GM12878 (cell line): ENCODE measurements at regions not wholly inside any gene's neighbourhood (a gene's known extent, or its start where the extent isn't known, plus 50 kb on each side); places are given as distances from the start of the nearest gene placed in this dataset.

Experiments used
- ATAC-seq: fragments of 200-7000 bp; cut with Tn5 transposase; 3 replicates; pipeline ENCODE4 v1.9.1; 2020; ENCODE audit warnings: mild to moderate bottlenecking, moderate library complexity
- BruUV-seq: library from RNA; stranded (reverse); fragments of 400-500 nt; replicated peaks from 2 replicates; lab custom pipeline; 2021; lab: Mats Ljungman, UMichigan
- CTCF ChIA-PET: fragments of 300-600 bp; sonication (Branson Sonifier 250); formaldehyde crosslinking; extraction: SDS; loops from one replicate; lab custom pipeline; 2021; ENCODE audit warnings: inconsistent platforms; lab: Yijun Ruan, JAX
- POLR2A ChIA-PET: fragments of 350-600 bp; formaldehyde crosslinking; extraction: SDS; loops from one replicate; lab custom pipeline; 2021; ENCODE audit warnings: inconsistent platforms; lab: Charles Lee
- RAD21 ChIA-PET: fragments of 300-600 bp; sonication (Branson Sonifier 250); formaldehyde crosslinking; loops from one replicate; lab custom pipeline; 2023; ENCODE audit warnings: antibody characterized with exemption; ENCODE audit not compliant: unreplicated experiment; lab: Charles Lee
- SMC1A ChIA-PET: fragments of 300-600 bp; sonication (Branson Sonifier 250); formaldehyde crosslinking; loops from one replicate; lab custom pipeline; 2023; ENCODE audit not compliant: unreplicated experiment, uncharacterized antibody; lab: Charles Lee
- DNase-seq: peaks from one replicate; pipeline ENCODE4 v3.0.0-alpha.2; 2011; ENCODE audit warnings: low read depth, low spot score
- FAIRE-seq: peaks from 3 replicates; lab custom pipeline; 2011; peaks lifted over from hg19 to GRCh38; lab: Jason Lieb, UNC
- H2AFZ ChIP-seq: 2 replicates; pipeline ENCODE4 v1.6.0; 2011; ENCODE audit warnings: low read depth, low read length, control low read depth; ENCODE audit not compliant: control insufficient read depth
- H3K27ac ChIP-seq: 2 replicates; pipeline ENCODE4 v1.5.1; 2011; ENCODE audit warnings: control low read depth; ENCODE audit not compliant: control insufficient read depth, insufficient read depth
- H3K27me3 ChIP-seq, 2 experiments: replicated peaks in 1 of 2; 2 replicates each; pipeline versions ENCODE4 v1.6.0 to v1.6.1; 2011; ENCODE audit warnings: low read length in 1 of 2; ENCODE audit not compliant: control insufficient read depth in 2 of 2, insufficient read depth in 2 of 2
- H3K36me3 ChIP-seq, 2 experiments: 2 replicates each; pipeline ENCODE4 v1.5.1; 2011; ENCODE audit warnings: low read length in 1 of 2; ENCODE audit not compliant: control insufficient read depth in 2 of 2, insufficient read depth in 2 of 2
- H3K4me1 ChIP-seq: 2 replicates; pipeline ENCODE4 v1.6.1; 2011; ENCODE audit warnings: mild to moderate bottlenecking, low read length, moderate library complexity, mixed read lengths; ENCODE audit not compliant: control insufficient read depth, insufficient read depth
- H3K4me2 ChIP-seq: 2 replicates; pipeline ENCODE4 v1.6.0; 2011; ENCODE audit warnings: control low read depth; ENCODE audit not compliant: control insufficient read depth, insufficient read depth
- H3K4me3 ChIP-seq: fragments of 200-600 bp; sonication (generic); 2 replicates; pipeline ENCODE4 v1.5.1; 2016
- H3K79me2 ChIP-seq: 2 replicates; pipeline ENCODE4 v1.6.0; 2011; ENCODE audit warnings: low read length; ENCODE audit not compliant: control insufficient read depth, insufficient read depth
- H3K9ac ChIP-seq: 2 replicates; pipeline ENCODE4 v1.8.0; 2011; ENCODE audit warnings: low read length, control low read depth, mixed read lengths; ENCODE audit not compliant: control insufficient read depth, insufficient read depth
- H3K9me3 ChIP-seq: replicated peaks from 3 replicates; pipeline ENCODE4 v1.5.1; 2011; ENCODE audit warnings: mild to moderate bottlenecking, low read length; ENCODE audit not compliant: control insufficient read depth, insufficient read depth
- H4K20me1 ChIP-seq: 2 replicates; pipeline ENCODE4 v1.6.0; 2011; ENCODE audit not compliant: control insufficient read depth, insufficient read depth
- CREB1 ChIP-seq: IDR thresholded peaks from 2 replicates; pipeline ENCODE4 v1.6.1; 2012; ENCODE audit warnings: low read depth, mild to moderate bottlenecking, inconsistent platforms
- DPF2 ChIP-seq: fragments of 450-650 bp; IDR thresholded peaks from 2 replicates; pipeline ENCODE4 v1.6.1; 2017; ENCODE audit warnings: mild to moderate bottlenecking
- EP300 ChIP-seq, 2 experiments: fragments of 150-350 bp in 1 of 2; IDR thresholded peaks; 2 replicates each; pipeline ENCODE4 v1.6.1; 2011 to 2012; ENCODE audit warnings: low read depth in 2 of 2, low read length in 2 of 2, borderline replicate concordance in 1 of 2, improper control_type of control experiment in 1 of 2, inconsistent platforms in 1 of 2; ENCODE audit not compliant: control insufficient read depth in 1 of 2
- JUNB ChIP-seq: IDR thresholded peaks from 2 replicates; pipeline ENCODE4 v1.6.1; 2016; ENCODE audit warnings: antibody characterized with exemption, mild to moderate bottlenecking
- KAT2A ChIP-seq: conservative IDR thresholded peaks from 2 replicates; pipeline ENCODE4 v1.6.1; 2011; ENCODE audit warnings: low read depth, low read length; ENCODE audit not compliant: control insufficient read depth
- NFYA ChIP-seq: IDR thresholded peaks from 2 replicates; pipeline ENCODE4 v1.6.1; 2011; ENCODE audit warnings: low read depth, mild to moderate bottlenecking, low read length, improper control_type of control experiment, borderline replicate concordance
- PAX8 ChIP-seq: fragments of 450-650 bp; IDR thresholded peaks from 2 replicates; pipeline ENCODE4 v1.6.1; 2017; ENCODE audit warnings: mild to moderate bottlenecking, moderate library complexity
- RBBP5 ChIP-seq: fragments of 200-600 bp; sonication (generic); conservative IDR thresholded peaks from 2 replicates; pipeline ENCODE4 v1.6.1; 2016
- RELB ChIP-seq: fragments of 450-650 bp; IDR thresholded peaks from 2 replicates; pipeline ENCODE4 v1.6.1; 2017; ENCODE audit warnings: low read depth, mild to moderate bottlenecking, moderate library complexity
- SMAD1 ChIP-seq: fragments of 450-650 bp; IDR thresholded peaks from 2 replicates; pipeline ENCODE4 v1.6.1; 2018; ENCODE audit warnings: mild to moderate bottlenecking, low read depth; ENCODE audit not compliant: partially characterized antibody
- SUPT20H ChIP-seq: IDR thresholded peaks from 2 replicates; pipeline ENCODE4 v1.6.1; 2011; ENCODE audit warnings: low read depth, mild to moderate bottlenecking, low read length, moderate library complexity, borderline replicate concordance; ENCODE audit not compliant: control insufficient read depth
- SUZ12 ChIP-seq: fragments of 200-600 bp; sonication (generic); IDR thresholded peaks from one replicate; pipeline ENCODE4 v1.6.1; 2018; ENCODE audit warnings: antibody characterized with exemption, mild to moderate bottlenecking; ENCODE audit not compliant: unreplicated experiment
- TCF3 ChIP-seq: IDR thresholded peaks from 2 replicates; pipeline ENCODE4 v1.6.1; 2012; ENCODE audit warnings: low read depth, mild to moderate bottlenecking, low read length, borderline replicate concordance; ENCODE audit not compliant: insufficient read depth
- ZSCAN29 ChIP-seq: fragments of 450-650 bp; IDR thresholded peaks from 2 replicates; pipeline ENCODE4 v1.6.1; 2017; ENCODE audit warnings: mild to moderate bottlenecking, moderate library complexity
- WGBS: methylation state at CpG from one replicate; pipeline ENCODE4 v1.1.6; 2016; ENCODE audit warnings: low lambda C conversion rate; ENCODE audit not compliant: insufficient replicate concordance, insufficient coverage; ENCODE audit errors: missing lambda C conversion rate; 5-methylcytosine and 5-hydroxymethylcytosine counted together
- in situ Hi-C: fragments of 300-500 bp; cut with MboI; formaldehyde crosslinking; loops from 9 replicates; pipeline ENCODE4 v1.14.3; 2018; ENCODE audit warnings: mixed read lengths
- intact Hi-C: fragments of 100-400 bp; cut with micrococcal nuclease; formaldehyde crosslinking; loops from one replicate; pipeline ENCODE4 v1.14.2; 2022; ENCODE audit not compliant: unreplicated experiment

- TF ChIP-seq PAX8 (no peak), NFYA (no peak), SUZ12 (no peak), ZSCAN29 (no peak), KAT2A (no peak), TCF3 (no peak), SUPT20H (no peak), DPF2 (no peak), EP300 (IDR thresholded peaks at IDR 0.05; ENCODE audit: borderline replicate concordance in 1 of 2, control insufficient read depth in 1 of 2, low read depth in 2 of 2, low read length in 2 of 2) (no peak), CREB1 (no peak), JUNB (no peak), SMAD1 (no peak), RELB (no peak)
Observed at GRCh38 chr17:70691150-70691549, 521.8 kb downstream of the KCNJ2 start (continued).

GRCh38 chr17:70699408-70699807 is 530.1 kb downstream of the KCNJ2 start:
- TF ChIP-seq SUPT20H, result no peak
- TF ChIP-seq RBBP5, result no peak
- ATAC-seq, result no peak
- no peak overlapping the region for H3K4me3 ChIP-seq
- H3K9me3 ChIP-seq, result no peaks in the 10 kb centered on the region
- H3K27me3 ChIP-seq, result no peaks in the 10 kb centered on the region
- H4K20me1 ChIP-seq, result no peaks in the 10 kb centered on the region
- no peaks in the 10 kb centered on the region for H3K36me3 ChIP-seq
- no peaks in the 10 kb centered on the region for H3K79me2 ChIP-seq
- H3K27ac ChIP-seq, result no peak overlapping the region
- ChIA-PET CTCF (no interaction called here), RAD21 (no interaction called here), SMC1A (no interaction called here), POLR2A (no interaction called here)
- H3K9ac ChIP-seq, result no peak overlapping the region
- WGBS, result 0% methylated on average over 2 of the region's 2 CpGs
- intact Hi-C loops, result no loop called here
- no peak overlapping the region for H2AFZ ChIP-seq
- no peak for FAIRE-seq
- in situ Hi-C loops, result no loop called here
- BruUV-seq, result no TSS peak
- H3K4me1 ChIP-seq, result no peaks in the 10 kb centered on the region
- no peak for DNase-seq
- no peak overlapping the region for H3K4me2 ChIP-seq
